Adrenal gland (tissue), 5 donors: ENCODE measurements at regions not wholly inside any gene's neighbourhood (a gene's known extent, or its start where the extent isn't known, plus 50 kb on each side); places are given as distances from the start of the nearest gene placed in this dataset.

Experiments
- POLR2A ChIP-seq, 2 donors: fragments of 450-650 bp; IDR thresholded peaks; one replicate each; pipeline ENCODE4 v1.6.1; 2017; ENCODE audit warnings: antibody characterized with exemption in 2 of 2, mild to moderate bottlenecking in 2 of 2, moderate library complexity in 1 of 2
- TF ChIP-seq, protein P1 (sequence below), 6 experiments: fragments of 450-650 bp in 4 of 6; fragments of 200-600 bp in 2 of 6; sonication (generic) in 1 of 6; IDR thresholded peaks; 1 replicate in 5 of 6; 2 replicates in 1 of 6; pipeline versions ENCODE4 v1.5.1 to v1.8.0; 2016 to 2021; ENCODE audit warnings: antibody characterized with exemption in 6 of 6, mild to moderate bottlenecking in 2 of 6, moderate library complexity in 1 of 6
- donor health status: DM: no; HTN: no; CAD: no.

DNA sequence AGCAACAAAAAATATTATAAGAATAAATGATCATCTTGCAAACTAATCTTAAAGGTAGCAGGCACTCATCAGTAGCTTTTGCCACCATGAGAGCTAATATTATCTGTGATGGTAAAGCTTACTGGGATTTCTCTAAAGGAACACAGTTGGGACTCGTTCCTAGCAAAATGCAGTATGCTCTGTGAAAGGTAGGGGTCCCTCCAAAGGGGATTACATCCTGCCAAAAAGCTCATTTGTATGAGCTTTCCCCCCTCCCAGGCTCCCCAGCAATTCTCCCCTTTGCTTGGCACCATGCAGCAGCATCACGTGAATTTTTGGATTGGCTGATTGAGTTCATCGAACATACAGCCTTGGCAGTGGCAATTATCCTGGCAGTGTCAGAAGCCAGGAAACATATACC, 361.0 kb upstream of the PLSCR5 start:
- TF ChIP-seq POLR2A (IDR thresholded peaks at IDR 0.05), result no peak
- TF ChIP-seq, protein P1, sequence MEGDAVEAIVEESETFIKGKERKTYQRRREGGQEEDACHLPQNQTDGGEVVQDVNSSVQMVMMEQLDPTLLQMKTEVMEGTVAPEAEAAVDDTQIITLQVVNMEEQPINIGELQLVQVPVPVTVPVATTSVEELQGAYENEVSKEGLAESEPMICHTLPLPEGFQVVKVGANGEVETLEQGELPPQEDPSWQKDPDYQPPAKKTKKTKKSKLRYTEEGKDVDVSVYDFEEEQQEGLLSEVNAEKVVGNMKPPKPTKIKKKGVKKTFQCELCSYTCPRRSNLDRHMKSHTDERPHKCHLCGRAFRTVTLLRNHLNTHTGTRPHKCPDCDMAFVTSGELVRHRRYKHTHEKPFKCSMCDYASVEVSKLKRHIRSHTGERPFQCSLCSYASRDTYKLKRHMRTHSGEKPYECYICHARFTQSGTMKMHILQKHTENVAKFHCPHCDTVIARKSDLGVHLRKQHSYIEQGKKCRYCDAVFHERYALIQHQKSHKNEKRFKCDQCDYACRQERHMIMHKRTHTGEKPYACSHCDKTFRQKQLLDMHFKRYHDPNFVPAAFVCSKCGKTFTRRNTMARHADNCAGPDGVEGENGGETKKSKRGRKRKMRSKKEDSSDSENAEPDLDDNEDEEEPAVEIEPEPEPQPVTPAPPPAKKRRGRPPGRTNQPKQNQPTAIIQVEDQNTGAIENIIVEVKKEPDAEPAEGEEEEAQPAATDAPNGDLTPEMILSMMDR (IDR thresholded peaks at IDR 0.05), result no peak
